Upper lobe of left lung (tissue), 4 donors: ENCODE measurements at regions not wholly inside any gene's neighbourhood (a gene's known extent, or its start where the extent isn't known, plus 50 kb on each side); places are given as distances from the start of the nearest gene placed in this dataset.

ENCODE experiments used
- POLR2A ChIP-seq, 4 donors: fragments of 450-650 bp; IDR thresholded peaks; one replicate each; pipeline ENCODE4 v1.5.1; 2016 to 2017; ENCODE audit warnings: antibody characterized with exemption in 4 of 4, mild to moderate bottlenecking in 2 of 4
- POLR2AphosphoS5 ChIP-seq, 2 donors: sonication (generic); formaldehyde crosslinking; IDR thresholded peaks; one replicate each; pipeline ENCODE4 v1.5.1; 2017; ENCODE audit warnings: antibody characterized with exemption in 2 of 2
- TF ChIP-seq, protein P1 (sequence below), 6 experiments: fragments of 450-650 bp in 4 of 6; fragments of 200-600 bp in 2 of 6; sonication (generic) in 2 of 6; IDR thresholded peaks; one replicate each; pipeline ENCODE4 v1.5.1; 2016 to 2019; ENCODE audit warnings: antibody characterized with exemption in 6 of 6

DNA sequence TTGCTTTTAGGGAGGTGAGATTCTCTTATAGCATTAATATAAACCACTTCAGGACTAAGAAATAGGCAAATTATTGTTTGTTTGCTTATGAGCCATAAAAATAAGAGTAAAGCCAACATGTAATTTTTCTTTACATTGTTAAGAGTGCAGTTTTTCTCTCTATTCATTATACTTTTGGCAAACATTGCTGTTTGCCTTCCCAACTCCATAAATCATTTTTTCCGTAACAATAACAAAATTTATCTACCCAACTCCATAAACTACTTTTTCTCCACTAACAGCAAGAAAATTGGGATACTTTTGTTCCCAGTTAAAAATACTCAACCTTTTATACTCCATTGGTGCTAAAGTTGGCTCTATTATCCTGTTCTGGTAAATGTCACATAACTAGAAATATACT lies 229.7 kb upstream of the GPRIN3 start:
- TF ChIP-seq, protein P1, sequence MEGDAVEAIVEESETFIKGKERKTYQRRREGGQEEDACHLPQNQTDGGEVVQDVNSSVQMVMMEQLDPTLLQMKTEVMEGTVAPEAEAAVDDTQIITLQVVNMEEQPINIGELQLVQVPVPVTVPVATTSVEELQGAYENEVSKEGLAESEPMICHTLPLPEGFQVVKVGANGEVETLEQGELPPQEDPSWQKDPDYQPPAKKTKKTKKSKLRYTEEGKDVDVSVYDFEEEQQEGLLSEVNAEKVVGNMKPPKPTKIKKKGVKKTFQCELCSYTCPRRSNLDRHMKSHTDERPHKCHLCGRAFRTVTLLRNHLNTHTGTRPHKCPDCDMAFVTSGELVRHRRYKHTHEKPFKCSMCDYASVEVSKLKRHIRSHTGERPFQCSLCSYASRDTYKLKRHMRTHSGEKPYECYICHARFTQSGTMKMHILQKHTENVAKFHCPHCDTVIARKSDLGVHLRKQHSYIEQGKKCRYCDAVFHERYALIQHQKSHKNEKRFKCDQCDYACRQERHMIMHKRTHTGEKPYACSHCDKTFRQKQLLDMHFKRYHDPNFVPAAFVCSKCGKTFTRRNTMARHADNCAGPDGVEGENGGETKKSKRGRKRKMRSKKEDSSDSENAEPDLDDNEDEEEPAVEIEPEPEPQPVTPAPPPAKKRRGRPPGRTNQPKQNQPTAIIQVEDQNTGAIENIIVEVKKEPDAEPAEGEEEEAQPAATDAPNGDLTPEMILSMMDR (IDR thresholded peaks at IDR 0.05): no peak
- TF ChIP-seq POLR2A (IDR thresholded peaks at IDR 0.05): no peak
- TF ChIP-seq POLR2AphosphoS5 (IDR thresholded peaks at IDR 0.05): no peak
